HG03103 (cell line): ENCODE measurements at regions not wholly inside any gene's neighbourhood (a gene's known extent, or its start where the extent isn't known, plus 50 kb on each side); places are given as distances from the start of the nearest gene placed in this dataset.
"Not testable (repeated sequence)": the region's sequence is repeated elsewhere in the genome, so short reads cannot be mapped to it uniquely, and the experiment has no call there.

Source experiments
- ATAC-seq: cut with Tn5 transposase; IDR thresholded peaks from one replicate; pipeline ENCODE4 v1.9.1; 2021; ENCODE audit warnings: low read depth; ENCODE audit not compliant: unreplicated experiment

- no peak for ATAC-seq
These were observed 63.2 kb downstream of the NENF start for GRCh38 chr1:212495766-212496494.

GRCh38 chr1:212496682-212497081 is 64.0 kb downstream of the NENF start:
- ATAC-seq: no peak

- ATAC-seq: no peak
These were observed 64.8 kb downstream of the NENF start for GRCh38 chr1:212497553-212497952.

GRCh38 chr1:212498283-212499040 is 65.7 kb downstream of the NENF start:
- ATAC-seq: no peak

GRCh38 chr1:212500351-212500750 is 67.6 kb downstream of the NENF start:
- ATAC-seq: no peak

- ATAC-seq: no peak
These were observed 68.3 kb downstream of the NENF start for GRCh38 chr1:212500983-212501382.

GRCh38 chr1:212503714-212504113 is 71.0 kb downstream of the NENF start:
- no peak for ATAC-seq

GRCh38 chr1:212504171-212504803 is 71.6 kb downstream of the NENF start:
- no peak for ATAC-seq

- ATAC-seq: no peak
These were observed 73.9 kb downstream of the NENF start for GRCh38 chr1:212506666-212507065.

- no peak for ATAC-seq
These were observed 74.6 kb downstream of the NENF start for GRCh38 chr1:212507369-212507768.

- ATAC-seq: no peak
These were observed 80.3 kb downstream of the NENF start for GRCh38 chr1:212512816-212513559.

- ATAC-seq: no peak
These were observed 80.9 kb downstream of the NENF start for GRCh38 chr1:212513586-212513985.

- no peak for ATAC-seq
These were observed 81.4 kb downstream of the NENF start for GRCh38 chr1:212514056-212514614.

GRCh38 chr1:212514782-212515181 is 82.1 kb downstream of the NENF start:
- ATAC-seq: no peak

- no peak for ATAC-seq
These were observed 82.6 kb downstream of the NENF start for GRCh38 chr1:212515329-212515760.

- ATAC-seq: not testable (repeated sequence)
These were observed 83.3 kb downstream of the NENF start for GRCh38 chr1:212516012-212516411.

GRCh38 chr1:212518188-212519054 is 85.7 kb downstream of the NENF start:
- ATAC-seq: no peak

GRCh38 chr1:212519131-212519530 is 86.4 kb downstream of the NENF start:
- ATAC-seq: no peak

- ATAC-seq: no peak
These were observed 87.6 kb downstream of the NENF start for GRCh38 chr1:212520299-212520698.

GRCh38 chr1:212520746-212521145 is 87.8 kb upstream of the ATF3 start:
- no peak for ATAC-seq
